ENCODE measurements at regions not wholly inside any gene's neighbourhood (a gene's known extent, or its start where the extent isn't known, plus 50 kb on each side); places are given as distances from the start of the nearest gene placed in this dataset.

DNA sequence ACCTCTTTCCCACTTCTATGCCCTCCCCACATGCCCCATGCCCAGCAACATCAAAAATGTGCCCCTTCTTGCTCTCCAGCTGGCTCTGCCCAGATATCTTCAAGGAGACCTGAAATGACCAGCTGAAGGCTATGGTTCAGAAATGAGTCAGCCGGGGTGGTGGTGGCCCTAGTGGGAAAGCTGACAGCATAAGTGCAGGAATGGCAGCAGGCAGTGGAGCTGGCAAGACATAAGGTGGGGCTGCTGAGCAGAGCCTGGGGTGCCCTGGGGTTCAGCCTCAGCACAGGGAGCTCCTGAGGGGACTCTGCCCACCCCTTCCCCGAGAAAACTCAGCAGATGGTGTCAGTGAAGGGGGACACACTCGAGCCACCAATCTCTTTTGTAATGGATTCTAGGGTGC, 593.4 kb downstream of the BUD13 start:
- DNase-seq, result no peak

DNA sequence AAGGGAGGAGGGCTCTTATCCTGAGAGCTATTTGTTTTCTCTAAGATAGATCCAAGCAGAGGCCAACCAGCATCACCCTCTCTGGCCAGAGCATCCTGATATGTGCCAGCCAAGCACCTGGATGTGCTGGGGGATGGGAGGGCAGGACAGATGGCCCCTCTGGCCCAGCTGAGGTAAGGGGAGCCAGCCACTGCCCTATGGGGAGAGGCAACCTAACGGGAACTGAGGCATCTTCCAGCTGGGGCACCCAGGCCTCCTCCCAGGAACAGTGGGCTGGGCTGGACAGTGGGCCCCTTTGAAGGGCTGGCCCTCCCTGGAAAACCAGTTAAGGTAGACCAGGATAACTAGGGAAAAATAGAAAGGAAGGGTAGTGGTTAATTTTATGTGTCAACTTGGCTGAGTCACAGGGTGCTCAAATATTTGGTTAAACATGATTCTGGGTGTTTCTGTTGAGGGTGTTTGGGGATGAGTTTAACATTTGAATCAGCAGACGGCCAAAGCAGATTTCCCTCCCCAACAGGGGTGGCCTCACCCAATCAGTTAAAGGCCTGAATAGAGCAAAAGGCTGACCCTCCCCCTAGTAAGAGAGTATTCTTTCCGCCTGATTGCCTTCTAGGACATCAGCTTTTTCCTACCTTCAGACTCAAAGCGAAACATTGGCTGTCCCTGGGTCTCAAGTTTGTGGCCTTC, 595.1 kb downstream of the BUD13 start:
- DNase-seq, result no peak

DNA sequence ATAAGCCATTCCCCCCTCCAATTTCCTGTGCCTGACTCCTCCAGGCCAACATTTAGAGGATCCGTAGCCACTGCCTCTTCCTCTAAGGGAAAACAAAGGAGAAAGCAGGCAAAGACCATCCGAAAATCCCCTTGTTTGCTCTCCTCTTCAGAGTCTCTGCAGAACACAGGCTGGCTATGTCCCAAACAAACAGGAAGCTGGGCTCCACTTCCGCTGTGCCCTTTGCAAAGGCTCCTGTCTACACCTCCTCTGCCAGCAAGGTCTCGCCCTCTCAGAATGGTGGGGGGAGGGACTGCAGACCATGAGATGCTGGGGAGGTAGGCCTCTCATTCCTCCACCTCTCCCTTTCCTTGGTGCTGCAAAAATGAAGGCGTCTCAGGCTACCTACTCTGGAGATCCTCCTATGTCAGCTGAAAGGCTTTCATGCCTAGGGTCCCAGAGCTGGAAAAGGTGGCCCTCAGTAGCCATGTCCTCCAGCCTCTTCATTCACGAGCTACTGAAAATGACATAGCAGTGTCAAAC, 596.2 kb downstream of the BUD13 start:
- no peak for DNase-seq

DNA sequence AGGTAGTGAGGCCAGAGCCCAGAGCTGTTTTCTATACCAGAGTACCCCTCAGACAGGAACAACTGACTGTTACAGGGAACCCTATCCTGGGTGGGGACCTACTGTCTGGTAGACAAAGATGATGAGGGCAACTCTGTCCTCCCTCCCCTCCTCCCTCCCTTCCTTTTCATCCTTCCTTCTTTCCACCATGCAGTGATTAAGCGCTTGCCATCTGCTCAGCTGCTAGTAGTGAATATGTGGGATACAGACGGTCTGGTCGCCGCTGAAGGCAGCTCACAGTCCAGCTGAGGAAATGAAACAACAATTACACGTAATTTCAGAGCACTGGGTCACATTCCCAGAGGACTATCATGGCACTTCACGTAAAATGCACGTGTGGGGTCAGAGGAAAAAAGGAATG, 597.1 kb downstream of the BUD13 start:
- no peak for DNase-seq

DNA sequence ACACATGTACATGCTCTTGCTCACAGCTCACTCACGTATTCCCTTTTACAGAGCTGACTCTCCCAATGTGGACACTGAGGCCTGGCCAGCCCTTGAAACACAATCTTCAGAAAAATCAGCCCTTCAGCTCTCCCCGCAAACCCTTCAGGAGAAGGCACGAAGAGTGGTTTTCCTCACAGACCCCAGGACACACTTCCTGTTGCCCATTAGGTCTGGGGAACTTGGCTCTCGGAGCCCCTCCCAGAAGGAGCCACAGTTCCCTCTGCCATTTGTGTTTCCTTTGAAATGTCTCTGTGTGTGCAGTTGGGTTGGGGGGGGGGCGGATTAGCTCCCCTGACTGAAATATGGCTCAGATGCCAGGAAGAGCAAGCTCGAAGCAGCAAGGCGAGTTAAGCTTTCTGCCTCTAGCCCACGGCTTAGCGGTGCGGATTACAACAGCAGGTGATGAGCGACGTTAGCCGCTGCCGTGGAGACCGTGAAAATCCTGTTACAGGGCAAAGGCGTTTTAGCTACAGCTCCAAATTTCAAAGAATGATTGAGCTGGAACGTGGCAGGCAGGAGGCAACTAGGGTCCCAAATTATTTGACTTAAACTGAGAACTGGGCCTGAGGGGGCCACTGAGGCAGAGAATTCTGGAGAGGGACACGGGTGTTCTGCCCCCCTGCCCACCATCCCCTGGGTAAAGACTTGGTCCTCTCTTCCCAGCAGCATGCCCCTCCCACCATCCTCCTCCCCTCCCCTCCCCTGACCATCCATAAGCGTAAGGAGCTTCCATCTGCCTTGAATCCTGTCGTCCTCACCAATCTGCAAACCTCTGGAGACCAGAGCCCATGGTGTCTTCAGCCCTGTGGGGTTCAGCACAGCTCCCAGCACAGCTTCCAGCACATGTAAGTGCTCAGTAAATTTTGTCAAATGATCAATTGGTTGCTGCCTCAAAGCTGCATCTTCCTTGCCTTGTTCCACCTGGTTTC, 598.6 kb downstream of the BUD13 start:
- DNase-seq, result no peak

DNA sequence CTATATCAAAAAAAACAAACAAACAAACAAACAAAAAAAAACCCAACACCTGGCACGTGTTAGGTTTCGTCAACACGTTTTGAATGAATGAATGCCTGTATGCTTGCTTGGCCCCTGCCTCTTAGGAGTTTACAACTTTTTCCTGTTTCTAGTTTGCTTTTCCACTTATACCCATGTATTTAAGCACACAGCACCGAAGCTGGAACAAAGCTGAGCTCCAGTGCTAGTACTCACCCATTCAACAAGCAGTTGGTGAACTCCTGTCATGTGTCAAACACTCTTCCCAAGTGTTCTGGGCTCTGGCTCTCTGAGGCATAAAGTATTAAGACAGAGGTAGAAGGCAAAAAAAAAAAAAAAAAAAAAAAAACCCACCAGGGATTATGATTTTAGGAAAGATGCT, 599.3 kb downstream of the BUD13 start:
- no peak for DNase-seq

DNA sequence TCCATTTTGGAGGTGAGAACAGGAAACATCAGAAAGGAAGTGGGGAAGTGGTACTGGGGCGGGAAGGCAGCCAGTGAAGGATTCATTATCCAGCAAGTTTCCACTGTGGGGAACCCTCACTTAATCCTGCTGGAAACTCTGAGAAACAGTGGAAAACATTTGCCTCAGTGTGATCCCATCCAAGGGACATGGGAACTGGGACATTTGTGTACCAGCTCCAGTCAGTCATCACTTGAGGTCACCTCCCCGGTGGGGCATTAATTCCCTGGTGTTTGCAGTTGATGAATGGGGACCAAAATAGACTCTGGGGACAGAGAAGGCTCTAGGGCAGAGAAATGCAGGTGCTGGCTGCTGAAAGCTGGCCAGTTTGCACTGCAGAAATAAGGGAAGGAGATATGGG, 599.9 kb downstream of the BUD13 start:
- no peak for DNase-seq

DNA sequence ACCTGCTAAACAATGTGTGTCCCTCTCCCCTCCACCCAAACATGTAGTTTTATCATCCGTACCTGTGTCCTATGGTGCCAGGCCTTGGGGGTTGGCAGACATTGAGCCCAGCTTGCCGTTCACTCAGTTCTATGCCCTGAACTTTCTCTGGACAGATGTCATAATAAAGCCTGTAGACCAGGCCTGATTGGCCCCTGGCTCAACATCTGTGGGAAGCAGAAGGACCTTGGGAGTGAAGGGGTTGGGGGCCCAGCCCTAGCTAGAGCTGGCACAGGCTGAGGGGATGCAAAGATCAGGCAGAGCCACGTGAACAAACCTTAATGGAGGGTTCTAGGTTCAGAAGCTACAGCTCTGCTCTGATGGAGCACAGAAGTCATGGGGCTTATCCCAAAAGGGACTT, 600.6 kb downstream of the BUD13 start:
- DNase-seq, result no peak

DNA sequence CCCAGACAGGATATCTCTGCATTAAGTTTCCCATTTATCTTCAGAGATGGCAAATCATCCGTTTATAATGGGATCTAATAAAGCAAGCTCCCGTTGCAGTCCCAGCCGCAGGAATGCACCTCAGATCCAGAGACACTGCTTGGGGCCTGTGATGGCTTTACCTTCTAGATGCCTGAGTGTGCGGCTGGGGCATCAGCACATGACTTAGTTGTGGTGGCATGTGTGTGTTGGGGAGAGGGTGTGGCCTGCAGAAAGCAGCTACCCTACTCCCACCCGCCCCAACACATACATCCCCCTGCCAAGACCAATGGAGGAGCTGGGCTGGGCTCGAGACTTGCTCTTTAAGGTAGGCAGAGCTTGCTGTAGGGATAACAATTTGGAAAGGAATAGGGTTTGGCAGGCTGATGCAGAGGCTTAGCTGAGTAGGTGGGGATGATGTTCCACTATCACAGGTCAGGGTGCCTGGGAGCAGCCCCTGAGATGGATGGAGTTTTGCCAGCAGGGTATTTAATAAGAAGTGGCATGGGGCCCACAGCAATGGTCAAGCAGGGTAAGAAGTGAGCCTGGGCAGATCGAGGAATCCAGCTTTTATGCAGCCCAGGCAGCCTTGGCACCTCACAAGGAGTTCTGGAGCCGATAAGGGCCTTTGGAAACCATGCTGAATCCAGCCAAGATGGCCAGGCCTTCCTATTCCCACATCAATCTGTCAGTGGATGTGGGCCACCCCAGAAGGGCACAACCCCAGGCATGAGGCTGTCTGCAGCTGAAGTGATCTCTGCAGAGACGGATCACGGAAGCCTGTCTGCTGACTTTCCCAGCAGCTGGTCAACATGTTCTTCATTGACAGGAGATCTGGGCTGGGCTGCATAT, 601.3 kb downstream of the BUD13 start:
- DNase-seq, result no peak

DNA sequence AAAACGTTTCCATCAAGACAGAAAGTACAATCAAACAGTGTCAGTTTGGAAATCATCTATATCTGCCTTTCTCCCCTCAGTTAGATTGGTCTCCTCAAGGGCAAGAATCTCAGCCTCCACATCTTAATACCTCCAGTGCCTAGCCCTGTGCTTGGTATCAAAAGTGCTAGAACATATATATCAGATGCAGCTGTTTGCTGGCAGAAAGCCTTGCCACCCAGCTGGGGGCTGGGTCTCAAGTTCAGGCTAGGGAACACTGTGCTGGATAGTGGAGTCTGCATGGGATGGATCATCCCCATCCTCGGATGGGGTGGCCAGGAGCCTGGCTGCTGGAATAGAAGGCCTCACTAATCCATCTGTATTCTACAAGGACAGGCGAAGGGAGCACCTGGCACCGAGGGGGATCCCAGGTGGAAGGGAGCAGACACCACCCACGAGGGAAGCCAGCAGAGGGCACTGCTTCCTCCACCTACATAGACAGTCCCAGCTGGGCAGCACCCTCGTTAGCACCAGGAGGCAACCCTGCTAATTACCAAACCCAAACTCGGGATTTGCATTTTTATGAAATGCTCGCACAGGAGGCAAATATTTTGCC, 602.2 kb downstream of the BUD13 start:
- DNase-seq, result no peak

DNA sequence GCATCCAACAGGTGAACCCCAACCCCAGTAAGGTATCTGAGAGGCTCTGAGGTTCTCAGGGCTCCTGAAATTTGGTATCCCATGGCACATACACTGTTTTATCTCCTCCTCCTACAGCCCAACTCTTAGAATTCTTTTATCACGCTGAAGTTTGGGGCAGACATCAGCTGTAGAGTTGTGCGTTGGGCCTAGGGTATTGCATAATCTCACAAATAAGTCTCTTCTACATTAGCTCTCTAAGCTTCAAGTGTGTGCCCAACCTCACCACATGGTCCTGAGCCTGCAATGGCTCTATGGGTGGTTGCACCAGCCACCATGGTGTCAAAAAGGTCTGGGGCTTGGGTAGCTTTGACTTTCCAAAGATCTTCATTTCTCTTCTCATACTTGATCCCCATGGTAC, 603.0 kb downstream of the BUD13 start:
- DNase-seq, result no peak

DNA sequence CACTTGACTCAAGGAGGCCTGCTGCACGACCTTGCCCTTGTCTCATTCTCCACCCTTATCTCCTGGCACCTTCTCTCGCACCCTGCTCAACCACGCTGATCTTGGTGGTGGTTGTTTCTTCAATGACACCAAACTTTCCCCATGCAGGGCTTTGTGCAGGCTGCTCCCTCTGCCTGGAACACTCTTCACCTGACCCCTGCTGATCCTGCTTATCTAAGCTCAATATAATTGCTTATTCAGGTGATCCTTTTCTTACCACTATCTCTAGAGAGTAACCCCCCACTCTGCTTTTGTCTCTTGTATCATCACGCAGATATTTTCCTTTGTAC, 604.4 kb downstream of the BUD13 start:
- DNase-seq, result no peak

DNA sequence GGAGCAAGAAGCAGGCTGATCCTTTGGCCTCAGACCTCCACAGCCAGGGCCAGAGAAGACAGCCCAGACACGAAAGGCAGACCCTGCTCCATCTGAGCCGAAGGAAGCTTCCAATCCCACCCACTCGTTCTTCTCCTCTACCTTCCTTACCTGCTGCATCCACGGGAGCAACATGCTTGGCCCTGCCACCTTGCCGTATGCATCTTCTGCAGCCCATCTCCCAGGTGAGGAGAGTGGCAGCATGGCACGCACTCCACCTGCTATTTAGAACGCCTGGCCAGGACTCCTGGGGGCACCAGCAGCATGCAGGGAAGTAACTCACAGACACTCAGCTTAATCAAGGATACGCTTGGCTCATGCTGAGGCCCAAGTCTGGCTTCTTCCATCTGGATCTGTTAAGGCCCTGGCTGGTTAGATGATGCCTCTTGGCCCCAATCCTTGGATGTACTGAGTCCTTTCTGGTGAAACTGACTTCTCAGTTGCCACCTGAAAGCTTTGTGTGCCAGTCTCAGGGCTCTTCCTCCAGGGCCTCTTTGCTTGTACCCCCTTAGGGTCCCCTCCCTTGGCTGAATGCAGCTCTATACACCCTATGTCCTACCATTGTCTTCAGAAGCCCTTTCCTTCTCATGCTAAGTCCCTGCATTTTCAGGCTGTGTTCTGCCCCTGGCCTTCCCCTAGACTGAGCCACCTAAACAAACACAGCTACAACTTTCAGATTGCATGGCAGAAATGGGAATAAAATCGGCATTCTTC, 604.9 kb downstream of the BUD13 start:
- no peak for DNase-seq

DNA sequence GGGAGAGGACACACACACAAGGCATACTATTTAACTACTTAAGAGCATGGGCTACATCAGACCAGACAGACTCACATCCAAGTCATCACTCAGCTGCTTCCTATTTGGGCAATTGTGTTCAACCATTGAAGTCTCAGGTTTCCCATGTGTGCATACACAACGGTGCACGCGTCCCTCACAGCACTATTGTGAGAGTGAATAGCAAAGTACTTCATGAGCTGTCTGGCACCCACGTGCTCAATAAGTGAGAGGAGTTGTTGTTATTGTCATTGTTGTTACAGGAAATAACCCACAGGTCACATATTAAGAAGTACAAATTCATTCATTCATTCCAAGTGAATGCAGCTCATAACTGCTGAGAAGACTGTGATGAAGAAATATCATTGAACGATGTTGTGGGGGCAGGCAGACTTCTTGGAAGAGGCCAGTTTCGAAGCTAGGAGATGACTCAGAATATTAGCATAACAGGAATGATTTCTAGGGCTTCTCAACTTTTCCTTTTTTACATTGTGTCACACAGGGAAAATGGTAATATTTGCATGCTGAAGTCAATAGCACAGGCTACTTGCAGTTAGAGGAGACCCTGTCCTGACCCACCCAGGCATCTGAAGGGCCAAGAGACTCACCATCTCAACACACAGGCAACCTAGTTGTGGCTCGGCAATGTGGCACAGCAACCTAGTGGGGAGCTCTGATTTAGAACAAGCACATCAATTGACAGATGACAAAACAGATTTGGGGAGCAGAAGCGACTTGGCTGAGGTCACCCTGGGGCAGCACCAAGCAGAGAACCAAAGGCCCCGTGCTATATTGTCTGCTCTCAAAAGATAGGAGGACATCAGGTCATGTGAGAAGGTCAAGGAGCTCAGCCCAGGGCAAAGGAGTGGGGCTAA, 606.0 kb downstream of the BUD13 start:
- no peak for DNase-seq

DNA sequence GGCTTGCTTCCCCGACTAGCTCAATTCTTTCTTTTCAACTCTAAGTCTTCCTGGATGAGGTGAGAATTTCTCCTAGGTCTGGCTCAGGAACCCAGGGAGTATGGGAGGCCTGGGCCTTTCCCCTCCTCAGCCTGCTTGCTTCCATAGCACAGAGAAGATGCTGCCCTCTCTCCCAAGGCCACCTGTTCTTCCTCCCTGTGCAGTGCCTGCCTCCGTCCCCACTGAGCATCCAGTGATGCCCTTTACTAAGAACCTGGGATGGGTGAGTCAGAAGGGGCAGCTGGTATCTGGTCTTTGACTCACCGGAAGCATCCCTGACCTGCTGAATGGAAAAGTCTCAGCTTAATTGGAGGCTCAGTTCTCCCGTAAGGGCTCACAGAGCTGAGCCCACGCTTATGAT, 607.9 kb downstream of the BUD13 start:
- no peak for DNase-seq

DNA sequence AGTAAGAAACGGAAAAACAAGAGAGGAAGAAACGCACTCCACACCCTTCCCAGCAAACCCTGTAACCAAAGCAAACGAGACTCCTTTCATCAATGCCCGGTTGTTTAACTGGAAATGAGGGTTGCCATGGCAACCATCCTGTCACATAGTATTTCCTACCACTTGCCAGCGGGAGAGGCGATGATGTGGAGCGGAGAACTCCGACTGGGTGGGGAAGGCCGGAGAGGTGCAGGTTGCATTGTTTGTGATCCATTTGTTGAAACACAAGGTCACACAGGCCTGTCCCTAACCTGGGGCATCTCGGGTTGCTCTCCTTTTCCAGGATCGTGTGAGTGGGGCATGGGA, 609.9 kb downstream of the BUD13 start:
- no peak for DNase-seq

DNA sequence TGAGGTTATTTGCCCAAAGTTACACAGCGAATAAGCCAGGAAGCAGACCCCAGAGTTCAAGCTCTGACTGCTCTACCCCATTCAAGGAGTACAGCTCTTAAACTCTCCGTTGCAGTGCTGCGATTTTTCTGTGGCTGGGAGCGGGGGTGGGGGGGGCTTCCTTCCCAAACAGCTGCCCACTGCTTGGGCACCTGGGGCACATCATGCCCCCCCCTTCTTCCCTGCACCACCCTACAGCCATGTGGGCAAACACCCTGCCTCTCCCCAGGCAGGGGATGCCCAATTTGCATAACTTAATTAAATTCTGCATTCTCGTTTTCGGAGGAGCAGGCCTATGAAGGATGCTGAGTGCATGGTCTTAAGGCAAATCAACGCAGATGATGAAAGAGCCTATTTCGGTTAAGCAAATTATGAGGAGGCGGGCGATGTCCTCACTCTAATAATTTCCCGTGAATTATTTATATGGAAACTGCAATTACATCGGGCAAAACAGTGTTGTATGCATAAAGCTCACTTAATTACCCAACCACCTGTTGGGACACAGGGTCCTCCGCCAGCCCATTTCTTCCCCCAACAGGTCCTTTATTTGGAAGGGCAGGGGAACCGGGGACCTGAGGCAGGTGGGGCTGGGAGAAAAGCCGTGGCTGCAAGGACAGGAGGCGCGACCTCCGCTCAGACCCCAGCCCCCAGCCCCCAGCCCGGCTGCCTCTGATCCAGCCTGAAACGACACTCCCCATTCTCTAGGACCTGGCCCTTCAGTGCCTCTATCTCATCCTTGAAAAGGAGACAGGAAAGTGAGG, 610.5 kb downstream of the BUD13 start:
- no peak for DNase-seq

DNA sequence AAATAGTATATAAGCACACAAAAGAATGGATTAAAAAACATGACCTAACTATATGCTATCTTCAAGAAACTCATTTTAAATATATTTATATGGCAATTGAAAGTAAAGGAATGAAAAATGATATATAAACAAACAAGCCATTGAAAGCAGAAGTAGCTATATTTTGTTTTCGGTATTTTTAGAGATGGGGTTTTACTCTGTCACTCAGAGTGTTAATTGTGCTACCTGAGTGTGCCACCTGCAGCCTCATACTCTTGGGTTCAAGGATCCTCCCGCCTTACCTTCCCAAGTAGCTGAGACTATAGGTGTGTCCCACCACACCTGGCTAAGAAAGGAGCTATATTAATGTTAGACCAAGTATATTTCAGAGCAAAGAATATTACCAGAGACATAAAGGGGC, 624.1 kb downstream of the BUD13 start:
- no peak for DNase-seq

DNA sequence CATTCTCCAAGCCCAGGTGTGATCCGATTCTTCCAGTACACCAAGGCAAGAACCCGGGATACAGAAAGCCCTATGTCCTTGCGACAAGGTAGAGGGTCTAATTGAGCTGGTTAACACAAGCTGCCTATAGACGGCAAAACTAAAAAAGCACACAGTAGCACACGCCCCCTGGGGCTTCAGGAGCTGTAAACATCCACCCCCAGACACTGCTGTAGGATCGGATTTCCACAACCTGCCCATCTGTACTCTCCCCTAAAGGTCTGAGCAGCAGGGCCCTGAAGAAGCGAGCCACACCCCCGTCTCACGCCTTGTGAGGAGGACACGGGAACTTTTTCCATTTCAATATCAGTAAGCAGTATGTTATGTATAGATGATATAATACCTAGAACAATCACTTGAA, 624.7 kb downstream of the BUD13 start:
- DNase-seq, result no peak

Data from skin of body (tissue), 1 donor.